ENCODE measurements at regions not wholly inside any gene's neighbourhood (a gene's known extent, or its start where the extent isn't known, plus 50 kb on each side); places are given as distances from the start of the nearest gene placed in this dataset.

- no peaks in the 10 kb centered on the region for H3K79me2 ChIP-seq (ENCODE audit: insufficient read depth, low read length)
- no peaks in the 10 kb centered on the region for H3K27me3 ChIP-seq (ENCODE audit: insufficient read depth, low read length)
- no peak overlapping the region for H4K8ac ChIP-seq (replicated peaks; ENCODE audit: insufficient read length, low read depth, low read length)
- H3K27me3 Mint-ChIP-seq (ENCODE audit: low read depth) = peaks cover 3% of the 10 kb centered on the region; the same call in 1 of the 2 replicates
- H3K18ac ChIP-seq (ENCODE audit: insufficient read length, low read depth, low read length) = no peak overlapping the region
- H2BK20ac ChIP-seq (ENCODE audit: low read depth, low read length, poor library complexity, severe bottlenecking) = no peak overlapping the region
- no CpG with 5 or more reads among the region's 2 CpGs for WGBS (ENCODE audit: extremely low coverage, insufficient read length, low lambda C conversion rate)
- peak; percentile 49 for DNase-seq
- H2AFZ ChIP-seq (ENCODE audit: low read length) = no peak overlapping the region
- peak; percentile 91 for TF ChIP-seq CTCF (conservative IDR thresholded peaks at IDR 0.05)
- H3K27ac Mint-ChIP-seq = no peak overlapping the region
- H3K23ac ChIP-seq (ENCODE audit: insufficient read length, low read depth, low read length) = no peak overlapping the region
- no peak overlapping the region for H2AK5ac ChIP-seq (ENCODE audit: insufficient read length, low read length)
- H4K20me1 ChIP-seq (ENCODE audit: control insufficient read depth, insufficient read depth, insufficient read length) = no peaks in the 10 kb centered on the region
- H3K14ac ChIP-seq (ENCODE audit: insufficient read depth, low read length) = no peak overlapping the region
- H3K9ac ChIP-seq (ENCODE audit: extremely low read depth, insufficient read length, low read length) = no peak overlapping the region
- H3K23me2 ChIP-seq (ENCODE audit: insufficient read length, low read depth, low read length, poor library complexity, severe bottlenecking) = no peaks in the 10 kb centered on the region
- H3K9me3 ChIP-seq (ENCODE audit: control insufficient read depth, low read depth, low read length) = no peaks in the 10 kb centered on the region
- no peak overlapping the region for H2BK120ac ChIP-seq (ENCODE audit: low read depth, low read length, poor library complexity, severe bottlenecking)
- H3K56ac ChIP-seq (ENCODE audit: insufficient read length, low read depth, low read length) = no peak overlapping the region
- H4K91ac ChIP-seq (ENCODE audit: insufficient read length, low read depth, low read length) = no peak overlapping the region
- no peak overlapping the region for H2BK12ac ChIP-seq (ENCODE audit: insufficient read length, low read depth, low read length)
- H3K4me1 Mint-ChIP-seq = peaks cover 2 to 3% of the 10 kb centered on the region in 2 experiments; a peak in 1 of 4 replicates
- no peak overlapping the region for H3K27ac ChIP-seq (ENCODE audit: insufficient read length, low read depth, low read length)
- no peak overlapping the region for H3K4ac ChIP-seq (ENCODE audit: low read depth, low read length)
- H3K9me3 Mint-ChIP-seq = peaks cover 20 to 21% of the 10 kb centered on the region in 2 experiments
- H3T11ph ChIP-seq (ENCODE audit: low read length) = no peak overlapping the region
- no peaks in the 10 kb centered on the region for H3K79me1 ChIP-seq (ENCODE audit: insufficient read depth, low read depth, low read length, poor library complexity, severe bottlenecking)
- H4K5ac ChIP-seq (ENCODE audit: insufficient read length, low read depth, low read length) = no peak overlapping the region
- no peak overlapping the region for H3K4me2 ChIP-seq (ENCODE audit: insufficient read depth, insufficient read length, low read length)
- H2BK5ac ChIP-seq (ENCODE audit: insufficient read length, low read length) = no peak overlapping the region
- peaks cover 5 to 22% (median 11%) of the 10 kb centered on the region in 3 experiments for H3K36me3 Mint-ChIP-seq (ENCODE audit: insufficient read depth in 1 of 3, low read depth in 3 of 3)
- no peaks in the 10 kb centered on the region for H3K4me1 ChIP-seq (ENCODE audit: insufficient read depth, low read length)
- no peak overlapping the region for H3K4me3 Mint-ChIP-seq
- no peak overlapping the region for H2BK15ac ChIP-seq (ENCODE audit: low read depth, low read length)
Observed at GRCh38 chr2:206392118-206392517, 51.2 kb upstream of the ADAM23 start.
